HL-60/S4 treated with retinoic acid at 250 ng/mL for 4 days and 3 days (cell line): ENCODE measurements at regions not wholly inside any gene's neighbourhood (a gene's known extent, or its start where the extent isn't known, plus 50 kb on each side); places are given as distances from the start of the nearest gene placed in this dataset.

Experiments used
- in situ Hi-C: fragments of 300-500 bp; cut with MboI; formaldehyde crosslinking; loops from 2 replicates; pipeline ENCODE4 v1.7.0; 2022; ENCODE audit warnings: low sequenced_read_pairs

DNA sequence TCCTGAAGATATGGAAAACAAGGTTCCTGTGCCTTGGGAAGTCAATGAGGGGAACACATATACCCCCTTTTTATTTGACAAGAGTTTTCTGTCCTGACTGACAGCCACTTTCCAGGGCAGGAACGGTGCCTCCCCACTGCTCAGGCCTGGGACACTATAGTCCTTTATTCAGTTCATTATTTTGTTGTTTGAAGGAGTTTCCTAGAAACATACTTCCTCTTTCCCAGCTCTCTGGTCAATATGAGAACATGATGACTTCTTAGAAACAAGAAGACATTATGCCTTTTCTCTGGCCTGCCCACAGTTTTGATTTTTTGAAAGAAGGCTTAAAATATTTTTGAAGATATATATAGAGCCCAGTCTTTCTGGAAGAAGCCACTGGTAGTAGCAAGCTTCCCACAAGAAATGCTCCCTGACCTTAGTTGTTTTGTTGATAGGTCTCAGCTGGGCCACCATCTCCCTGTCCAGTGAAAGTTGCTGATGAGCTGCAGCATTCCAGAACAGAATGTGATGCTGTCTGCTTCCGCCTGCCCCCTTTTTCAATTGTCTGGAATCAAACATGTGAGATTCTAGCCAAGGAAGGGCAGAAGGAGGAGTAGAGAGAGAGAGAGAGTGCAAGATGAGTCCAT is 122.7 kb upstream of the ADRA1D start:
- in situ Hi-C loops = no loop called here

GRCh38 chr20:4370851-4371250 is 121.8 kb upstream of the ADRA1D start:
- in situ Hi-C loops = no loop called here

- in situ Hi-C loops = no loop called here
These were observed 120.7 kb upstream of the ADRA1D start for GRCh38 chr20:4369798-4370124.

- in situ Hi-C loops = no loop called here
These were observed 120.2 kb upstream of the ADRA1D start for GRCh38 chr20:4369119-4369797.

DNA sequence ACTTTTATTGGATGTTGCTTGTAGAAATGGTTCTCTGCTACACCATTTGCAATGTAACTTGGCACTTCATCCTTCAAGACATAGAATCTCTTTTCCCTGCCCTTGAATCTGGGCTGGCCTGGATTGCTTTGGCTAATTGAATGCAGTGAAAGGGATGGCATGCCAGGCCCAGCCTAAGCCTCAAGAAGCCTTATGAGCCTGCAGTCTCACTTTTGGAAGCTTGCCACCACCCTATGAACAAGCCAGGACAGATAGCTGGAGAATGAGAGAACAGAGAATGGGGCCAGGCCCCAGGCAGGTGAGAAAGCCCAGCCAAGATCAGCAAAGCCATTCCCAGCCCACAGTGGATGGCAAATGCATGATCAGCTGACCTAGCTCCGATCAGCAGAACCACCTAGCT is 117.0 kb upstream of the ADRA1D start:
- in situ Hi-C loops = no loop called here

DNA sequence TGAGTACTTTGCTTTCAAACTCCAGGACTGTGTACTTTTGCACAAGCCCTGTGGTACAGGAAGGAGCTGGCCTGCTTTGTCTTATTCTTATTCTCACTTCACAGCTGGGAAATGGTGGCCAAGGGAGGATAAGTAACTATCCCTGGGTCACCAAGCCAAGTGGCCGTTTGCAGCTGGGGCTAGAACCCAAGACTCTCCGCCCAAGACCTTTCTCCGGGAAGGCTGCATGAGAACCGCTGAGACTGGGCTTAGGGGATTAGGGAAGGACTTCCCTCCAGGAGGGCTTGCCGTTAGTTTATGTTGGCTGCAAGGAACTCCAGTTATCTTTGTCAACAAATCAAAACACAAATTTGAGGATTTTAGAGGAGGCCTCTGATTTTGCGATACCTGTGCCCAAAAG is 109.5 kb upstream of the ADRA1D start:
- in situ Hi-C loops = no loop called here

- in situ Hi-C loops = no loop called here
These were observed 103.3 kb upstream of the ADRA1D start for GRCh38 chr20:4352348-4352747.

GRCh38 chr20:4350096-4350495 is 101.0 kb upstream of the ADRA1D start:
- in situ Hi-C loops = no loop called here

- in situ Hi-C loops = no loop called here
These were observed 95.6 kb upstream of the ADRA1D start for GRCh38 chr20:4344670-4345069.

GRCh38 chr20:4342609-4343008 is 93.5 kb upstream of the ADRA1D start:
- in situ Hi-C loops = no loop called here

DNA sequence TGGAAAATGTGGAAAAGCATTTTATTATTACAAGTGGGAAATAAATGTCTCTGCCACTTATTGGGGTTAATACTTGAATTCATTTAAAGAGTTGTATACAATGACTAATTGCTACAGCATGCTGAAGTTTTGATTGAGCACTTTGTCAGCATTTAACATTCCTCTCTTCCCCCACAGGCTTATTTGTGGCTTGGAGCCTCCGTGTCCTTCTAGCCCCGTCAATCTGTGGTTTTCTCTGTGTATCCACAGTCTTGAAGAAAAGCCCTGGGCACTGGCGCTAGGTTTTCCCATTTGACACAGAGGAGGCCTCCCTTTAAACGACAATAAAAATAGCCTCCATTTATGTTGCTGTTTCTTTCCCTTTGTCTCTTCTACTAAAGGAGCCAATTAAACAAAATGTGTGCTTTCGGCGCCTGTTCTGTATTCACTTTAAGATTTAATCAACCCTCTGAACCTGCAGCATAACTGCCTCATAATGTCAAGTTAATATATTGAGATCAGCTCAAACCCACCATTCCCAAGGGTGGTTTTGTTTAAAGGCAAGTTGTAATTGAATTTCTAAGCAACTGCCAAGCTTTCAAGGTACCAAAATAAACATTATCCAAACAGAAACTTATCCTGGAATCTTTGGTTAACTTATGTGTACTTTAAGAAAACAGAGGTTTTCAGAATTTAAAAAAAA is 92.9 kb upstream of the ADRA1D start:
- in situ Hi-C loops = no loop called here

- in situ Hi-C loops = no loop called here
These were observed 86.6 kb upstream of the ADRA1D start for GRCh38 chr20:4335722-4336121.

DNA sequence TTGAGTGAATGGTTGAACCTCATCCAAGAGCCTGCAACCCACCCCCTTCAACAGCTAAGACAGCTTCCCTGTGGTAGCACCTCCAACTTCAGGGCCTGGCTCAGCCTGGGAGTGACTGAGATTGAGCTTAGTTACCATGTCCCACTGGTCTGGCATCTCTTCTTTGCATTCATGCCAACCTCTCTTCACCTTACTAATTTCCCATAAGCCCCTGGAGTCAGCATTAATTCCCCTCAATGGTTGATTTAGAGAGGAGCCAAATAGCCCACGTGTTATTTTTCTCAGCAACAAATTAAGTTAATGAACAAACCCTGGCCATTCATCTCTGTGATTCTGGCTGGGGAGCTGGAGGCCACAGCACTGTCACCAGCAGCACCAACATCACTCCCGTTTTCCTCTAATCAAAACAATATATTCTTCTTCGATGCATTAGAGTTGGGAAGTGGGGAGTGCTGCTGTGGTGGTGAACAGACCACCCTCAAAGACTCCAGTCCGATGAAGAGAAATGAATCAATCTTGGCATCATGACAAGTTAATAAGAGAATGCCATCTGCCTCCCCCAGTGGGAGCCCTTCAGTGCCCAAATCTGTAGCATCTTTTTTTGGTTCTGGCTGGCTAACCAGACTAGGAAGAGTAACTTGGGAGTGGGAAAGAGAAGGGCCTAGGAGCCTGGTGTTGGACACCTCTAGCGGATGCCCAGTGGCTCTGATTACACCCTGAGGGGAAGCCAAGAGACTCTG is 83.2 kb upstream of the ADRA1D start:
- in situ Hi-C loops = no loop called here

DNA sequence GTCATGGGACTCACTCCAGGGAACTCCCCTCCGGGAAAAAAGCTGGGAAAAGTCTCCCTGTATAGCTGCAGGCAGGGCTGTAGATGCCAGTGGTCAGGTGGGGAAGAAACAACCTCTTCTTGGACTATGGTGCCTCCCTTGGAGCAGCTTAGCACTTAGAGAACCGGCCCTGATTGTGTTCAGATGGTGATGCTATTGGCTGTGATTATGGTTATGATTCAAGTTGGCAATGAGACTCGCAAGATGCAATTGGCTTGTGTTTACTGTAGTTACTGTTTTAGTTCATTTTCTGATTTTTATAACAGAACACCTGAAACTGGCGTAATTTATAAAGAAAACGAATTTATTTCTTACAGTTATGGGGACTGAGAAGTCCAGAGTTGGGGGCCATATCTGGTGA is 80.9 kb upstream of the ADRA1D start:
- in situ Hi-C loops = no loop called here

GRCh38 chr20:4329232-4329631 is 80.1 kb upstream of the ADRA1D start:
- in situ Hi-C loops = no loop called here

- in situ Hi-C loops = no loop called here
These were observed 79.5 kb upstream of the ADRA1D start for GRCh38 chr20:4328541-4328940.

- in situ Hi-C loops = no loop called here
These were observed 78.9 kb upstream of the ADRA1D start for GRCh38 chr20:4327956-4328355.

DNA sequence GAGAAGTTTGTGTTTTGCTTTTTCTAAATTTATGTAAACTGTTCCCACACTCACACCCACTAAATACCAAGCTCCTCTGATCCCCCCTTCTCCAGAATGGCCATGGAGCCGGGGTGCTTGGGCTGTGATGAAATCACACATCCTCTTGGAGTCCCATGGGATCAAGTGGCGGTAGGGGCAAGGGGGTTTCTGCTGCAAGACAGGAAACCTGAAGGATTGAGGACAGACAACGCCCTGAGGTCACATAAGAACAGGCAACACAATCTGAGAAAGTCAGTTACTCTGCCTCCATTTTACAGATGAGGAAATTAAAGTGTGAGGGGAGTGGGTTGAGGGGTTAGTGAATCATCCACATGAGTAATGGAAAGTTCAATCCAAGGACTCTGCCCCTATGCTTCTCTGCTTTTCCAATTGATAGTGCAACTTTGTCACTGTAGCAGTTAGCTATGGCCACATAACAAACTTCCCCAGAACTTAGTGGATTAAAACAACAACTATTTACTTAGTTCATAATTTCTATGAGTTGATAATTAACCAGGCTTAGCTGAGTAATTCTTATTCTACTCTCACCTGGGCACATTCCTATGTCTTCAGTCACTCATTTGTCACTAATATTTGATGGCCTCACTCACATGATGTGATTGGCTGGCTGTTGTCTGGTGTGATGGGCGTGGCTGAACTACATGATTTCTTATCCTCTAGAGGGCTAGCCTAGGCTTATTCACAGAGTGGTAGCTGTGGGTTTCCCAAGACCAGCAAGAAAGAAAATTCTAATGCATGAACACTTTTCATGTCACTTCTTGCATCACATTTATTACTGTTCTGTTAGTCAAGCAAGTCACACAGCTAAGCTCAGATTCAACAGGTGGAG is 77.3 kb upstream of the ADRA1D start:
- in situ Hi-C loops = no loop called here

DNA sequence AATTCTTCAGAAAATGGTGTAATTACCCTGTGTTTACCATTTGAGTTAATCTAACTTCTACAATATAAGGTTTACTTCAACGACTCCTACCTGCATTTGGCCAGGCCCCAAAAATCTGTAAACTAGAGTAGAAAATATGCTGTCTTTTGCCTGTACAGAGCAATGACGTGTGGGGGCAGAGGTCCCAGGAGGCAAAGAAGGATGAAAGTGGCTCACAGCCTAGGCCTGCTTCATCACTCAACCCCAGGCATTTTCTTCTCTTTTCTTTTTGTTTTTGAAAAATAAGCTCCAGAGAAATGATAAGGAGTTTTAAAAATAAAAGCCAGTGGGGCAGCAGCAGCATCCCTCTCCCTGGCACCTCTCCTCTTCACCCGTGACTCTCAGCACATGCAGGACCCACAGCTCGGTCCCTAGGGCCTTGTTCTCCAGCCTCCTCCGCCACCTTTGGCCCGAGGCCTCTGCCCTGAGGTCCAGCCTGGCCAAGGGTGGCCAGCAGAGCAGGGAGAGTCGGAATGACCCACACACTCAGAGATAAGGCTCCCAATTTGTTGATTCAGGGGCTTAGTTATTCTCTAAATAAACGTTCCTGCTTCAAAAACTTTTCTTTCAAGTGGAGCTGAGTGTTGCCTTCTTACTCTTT is 76.6 kb upstream of the ADRA1D start:
- in situ Hi-C loops = no loop called here

DNA sequence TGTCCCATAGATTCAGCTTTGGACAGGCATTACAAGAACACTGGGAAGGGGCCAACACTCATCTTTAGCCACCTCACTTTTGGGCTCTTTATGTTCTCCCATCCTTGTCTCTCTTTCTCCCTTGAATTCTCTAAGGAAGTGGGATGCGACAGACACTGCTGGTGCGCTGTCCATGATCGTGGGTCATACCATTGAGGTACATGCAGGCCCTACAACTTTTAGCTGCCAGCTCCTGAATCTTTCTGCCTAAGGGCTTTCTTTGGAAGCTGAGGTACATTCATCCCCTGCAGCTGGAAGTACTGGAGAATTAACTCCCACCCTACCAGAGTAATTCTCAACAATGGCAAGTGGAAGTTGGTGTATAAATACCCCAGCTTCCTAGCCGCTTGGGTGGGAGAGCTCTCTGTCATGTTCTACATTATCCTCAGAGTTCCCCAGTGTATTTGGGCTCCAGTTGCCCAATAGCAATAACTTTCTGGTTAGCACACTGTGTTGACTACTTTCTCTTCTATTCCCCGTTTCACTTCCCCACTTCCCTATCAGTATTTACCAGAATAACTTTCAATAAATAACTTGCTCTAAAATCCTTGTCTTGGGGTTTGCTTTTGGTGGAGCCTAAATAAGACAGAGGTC is 75.6 kb upstream of the ADRA1D start:
- in situ Hi-C loops = no loop called here
